ENCODE measurements at regions not wholly inside any gene's neighbourhood (a gene's known extent, or its start where the extent isn't known, plus 50 kb on each side); places are given as distances from the start of the nearest gene placed in this dataset.

DNA sequence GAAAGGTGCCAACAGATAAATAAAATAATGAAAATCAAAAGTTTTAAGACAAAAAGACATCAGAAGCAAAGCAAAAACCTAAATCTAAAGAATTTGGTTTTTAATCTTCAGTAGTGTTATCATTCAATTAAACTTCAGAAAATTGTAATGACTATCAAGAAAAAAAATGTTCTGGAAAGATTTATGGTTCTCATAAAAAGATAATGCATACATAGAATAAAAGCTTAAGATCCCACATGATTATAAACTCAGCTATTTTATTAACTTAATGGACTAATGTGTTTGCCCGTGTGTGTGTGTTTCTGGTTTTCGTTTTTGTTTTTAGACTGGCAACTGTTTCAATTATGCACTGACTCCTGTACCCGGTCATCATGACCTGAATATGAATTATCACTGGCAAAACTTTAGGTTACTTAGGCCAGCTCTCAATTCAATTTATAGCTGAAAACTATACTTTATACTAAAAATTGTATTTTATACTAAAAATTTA, 217.5 kb upstream of the DKK2 start:
- H3K4me1 Mint-ChIP-seq: no peaks in the 10 kb centered on the region

DNA sequence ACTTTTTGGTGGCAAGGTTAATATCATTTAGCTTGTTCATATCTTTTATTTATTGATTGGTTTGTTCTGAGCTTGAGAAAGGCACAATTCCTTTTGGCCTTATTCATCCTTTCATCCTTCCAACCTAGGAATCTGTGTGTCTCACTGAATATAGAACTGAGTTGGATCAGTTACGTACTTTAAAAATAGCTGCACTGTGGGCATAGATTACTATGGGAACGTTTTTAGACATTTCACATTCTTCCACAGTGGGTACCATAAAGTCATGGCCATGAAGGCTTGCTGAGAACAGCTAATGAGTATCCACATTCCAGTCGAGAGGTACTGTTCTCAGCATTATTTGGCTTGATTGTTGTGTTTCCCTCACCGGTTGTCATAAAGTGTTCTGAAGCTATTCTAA, 217.0 kb upstream of the DKK2 start:
- no peaks in the 10 kb centered on the region for H3K36me3 Mint-ChIP-seq
- H3K27me3 Mint-ChIP-seq (ENCODE audit: low read depth in 3 of 3): no peaks in the 10 kb centered on the region
- no peak overlapping the region for H3K4me2 ChIP-seq (replicated peaks; ENCODE audit: extremely low read depth, low read length, poor library complexity, severe bottlenecking)
- H3K27ac Mint-ChIP-seq: no peak overlapping the region
- H3K4me1 ChIP-seq (ENCODE audit: control insufficient read depth in 1 of 2, insufficient read depth in 2 of 2, low read length in 2 of 2): no peaks in the 10 kb centered on the region
- no peak for DNase-seq
- no peak overlapping the region for H3K4me3 ChIP-seq (replicated peaks in 1 of 3; ENCODE audit: low read depth in 2 of 3, low read length in 3 of 3)
- H3K9me3 ChIP-seq (replicated peaks in 1 of 2; ENCODE audit: control insufficient read depth in 1 of 2, insufficient read depth in 1 of 2, low read length in 2 of 2): no peaks in the 10 kb centered on the region
- 57% methylated on average over 1 of the region's 4 CpGs for WGBS (ENCODE audit: insufficient coverage)
- intact Hi-C loops (cut with micrococcal nuclease): no loop called here
- no peak overlapping the region for H3K4me3 Mint-ChIP-seq
- no peak overlapping the region for H2AFZ ChIP-seq (ENCODE audit: insufficient read depth, low read depth, low read length, poor library complexity, severe bottlenecking)
- TF ChIP-seq, protein P1, sequence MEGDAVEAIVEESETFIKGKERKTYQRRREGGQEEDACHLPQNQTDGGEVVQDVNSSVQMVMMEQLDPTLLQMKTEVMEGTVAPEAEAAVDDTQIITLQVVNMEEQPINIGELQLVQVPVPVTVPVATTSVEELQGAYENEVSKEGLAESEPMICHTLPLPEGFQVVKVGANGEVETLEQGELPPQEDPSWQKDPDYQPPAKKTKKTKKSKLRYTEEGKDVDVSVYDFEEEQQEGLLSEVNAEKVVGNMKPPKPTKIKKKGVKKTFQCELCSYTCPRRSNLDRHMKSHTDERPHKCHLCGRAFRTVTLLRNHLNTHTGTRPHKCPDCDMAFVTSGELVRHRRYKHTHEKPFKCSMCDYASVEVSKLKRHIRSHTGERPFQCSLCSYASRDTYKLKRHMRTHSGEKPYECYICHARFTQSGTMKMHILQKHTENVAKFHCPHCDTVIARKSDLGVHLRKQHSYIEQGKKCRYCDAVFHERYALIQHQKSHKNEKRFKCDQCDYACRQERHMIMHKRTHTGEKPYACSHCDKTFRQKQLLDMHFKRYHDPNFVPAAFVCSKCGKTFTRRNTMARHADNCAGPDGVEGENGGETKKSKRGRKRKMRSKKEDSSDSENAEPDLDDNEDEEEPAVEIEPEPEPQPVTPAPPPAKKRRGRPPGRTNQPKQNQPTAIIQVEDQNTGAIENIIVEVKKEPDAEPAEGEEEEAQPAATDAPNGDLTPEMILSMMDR (IDR thresholded peaks at IDR 0.05): no peak
- H3K4me1 Mint-ChIP-seq: no peaks in the 10 kb centered on the region
- no peaks in the 10 kb centered on the region for H4K20me1 ChIP-seq (ENCODE audit: insufficient read depth, low read length)
- H3K9me3 Mint-ChIP-seq: peaks cover 0 to 4% (median 0%) of the 10 kb centered on the region in 7 donors
- H3K9ac ChIP-seq (ENCODE audit: insufficient read depth, low read length, poor library complexity, severe bottlenecking): no peak overlapping the region
- H3K79me2 ChIP-seq (ENCODE audit: insufficient read depth, low read length): no peaks in the 10 kb centered on the region
- H3K27ac ChIP-seq (ENCODE audit: low read depth in 1 of 2, low read length in 2 of 2): no peak overlapping the region
- no peaks in the 10 kb centered on the region for H3K27me3 ChIP-seq (ENCODE audit: control insufficient read depth in 2 of 2, insufficient read depth in 2 of 2, low read length in 2 of 2)
- no peaks in the 10 kb centered on the region for H3K36me3 ChIP-seq (replicated peaks in 1 of 2; ENCODE audit: control insufficient read depth in 1 of 2, insufficient read depth in 2 of 2, low read length in 2 of 2)

More for the DNA sequence above, 217.5 kb upstream of the DKK2 start:
- H3K36me3 Mint-ChIP-seq: no peaks in the 10 kb centered on the region
- Histone ChIP-seq H2AFZ (ENCODE audit: insufficient read depth, low read depth, low read length, poor library complexity, severe bottlenecking) (no peak overlapping the region), H3K79me2 (ENCODE audit: insufficient read depth, low read length) (no peaks in the 10 kb centered on the region), H4K20me1 (ENCODE audit: insufficient read depth, low read length) (no peaks in the 10 kb centered on the region), H3K27me3 (ENCODE audit: control insufficient read depth in 2 of 2, insufficient read depth in 2 of 2, low read length in 2 of 2) (no peaks in the 10 kb centered on the region), H3K4me1 (ENCODE audit: control insufficient read depth in 1 of 2, insufficient read depth in 2 of 2, low read length in 2 of 2) (no peaks in the 10 kb centered on the region), H3K9ac (ENCODE audit: insufficient read depth, low read length, poor library complexity, severe bottlenecking) (no peak overlapping the region), H3K9me3 (replicated peaks in 1 of 2; ENCODE audit: control insufficient read depth in 1 of 2, insufficient read depth in 1 of 2, low read length in 2 of 2) (no peaks in the 10 kb centered on the region), H3K4me3 (replicated peaks in 1 of 3; ENCODE audit: low read depth in 2 of 3, low read length in 3 of 3) (no peak overlapping the region), H3K36me3 (replicated peaks in 1 of 2; ENCODE audit: control insufficient read depth in 1 of 2, insufficient read depth in 2 of 2, low read length in 2 of 2) (no peaks in the 10 kb centered on the region), H3K4me2 (replicated peaks; ENCODE audit: extremely low read depth, low read length, poor library complexity, severe bottlenecking) (no peak overlapping the region), H3K27ac (ENCODE audit: low read depth in 1 of 2, low read length in 2 of 2) (no peak overlapping the region)
- H3K9me3 Mint-ChIP-seq: peaks cover 0 to 3% (median 0%) of the 10 kb centered on the region in 7 donors
- no peak overlapping the region for H3K27ac Mint-ChIP-seq
- H3K27me3 Mint-ChIP-seq (ENCODE audit: low read depth in 3 of 3): no peaks in the 10 kb centered on the region
- no peak for DNase-seq
- no CpG with 5 or more reads among the region's 3 CpGs for WGBS (ENCODE audit: insufficient coverage)
- TF ChIP-seq, protein P1 (IDR thresholded peaks at IDR 0.05): no peak
- no peak overlapping the region for H3K4me3 Mint-ChIP-seq
- intact Hi-C loops (cut with micrococcal nuclease): no loop called here
